ENCODE measurements at regions not wholly inside any gene's neighbourhood (a gene's known extent, or its start where the extent isn't known, plus 50 kb on each side); places are given as distances from the start of the nearest gene placed in this dataset.

DNA sequence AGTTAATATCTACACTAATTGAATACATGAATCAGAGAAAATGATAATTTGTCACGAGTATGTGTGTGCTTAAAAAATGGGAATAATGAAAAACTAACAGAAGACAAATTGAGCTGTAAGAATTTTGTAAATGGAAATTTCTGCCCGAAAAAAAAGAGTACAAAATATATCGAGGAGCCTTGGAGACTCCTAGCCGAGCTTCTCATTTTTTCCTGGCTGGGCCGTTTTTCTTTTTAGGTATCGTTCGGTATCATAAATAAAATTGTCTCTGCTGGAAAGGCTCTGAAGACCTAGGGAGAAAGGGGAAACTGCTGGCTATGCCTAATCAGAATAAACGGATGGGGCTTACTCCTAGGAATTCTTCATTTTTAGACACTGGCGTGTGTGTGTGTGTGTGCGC is 227.2 kb upstream of the RAG2 start:
- TF ChIP-seq POLR2A (IDR thresholded peaks at IDR 0.05) (no peak), CTCF (IDR thresholded peaks at IDR 0.05) (no peak)

Data from uterus (tissue), 2 donors.